ENCODE measurements at regions not wholly inside any gene's neighbourhood (a gene's known extent, or its start where the extent isn't known, plus 50 kb on each side); places are given as distances from the start of the nearest gene placed in this dataset.
A peak's percentile ranks its signal among the peaks of the same experiment; 100 is the strongest.

DNA sequence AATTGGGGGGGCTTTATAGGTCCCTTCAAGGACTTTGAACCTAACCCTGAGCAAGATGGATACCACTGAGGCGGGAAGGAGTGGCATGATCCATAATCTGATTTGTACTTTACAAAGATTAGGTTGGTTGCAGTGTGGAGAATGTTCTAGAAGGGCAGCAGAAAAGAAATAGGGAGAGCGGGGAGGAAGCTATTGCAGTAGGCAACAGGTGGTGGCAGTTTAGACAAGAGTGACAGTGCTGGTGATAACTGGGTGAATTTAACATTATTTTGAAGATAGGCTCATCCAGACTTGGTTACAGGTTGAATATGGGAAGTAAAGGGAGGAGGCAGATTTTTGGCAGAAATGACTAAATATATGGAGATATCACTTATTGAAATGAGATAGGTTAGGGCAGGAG is 179.9 kb upstream of the CADM1 start:
- Mint-ChIP-seq H3K4me3 (no peak overlapping the region), H3K27ac (no peak overlapping the region), H3K9me3 (no peaks in the 10 kb centered on the region), H3K27me3 (ENCODE audit: low read depth) (peaks cover 31% of the 10 kb centered on the region), H3K36me3 (ENCODE audit: low read depth) (no peaks in the 10 kb centered on the region), H3K4me1 (no peaks in the 10 kb centered on the region)
- TF ChIP-seq, protein P1, sequence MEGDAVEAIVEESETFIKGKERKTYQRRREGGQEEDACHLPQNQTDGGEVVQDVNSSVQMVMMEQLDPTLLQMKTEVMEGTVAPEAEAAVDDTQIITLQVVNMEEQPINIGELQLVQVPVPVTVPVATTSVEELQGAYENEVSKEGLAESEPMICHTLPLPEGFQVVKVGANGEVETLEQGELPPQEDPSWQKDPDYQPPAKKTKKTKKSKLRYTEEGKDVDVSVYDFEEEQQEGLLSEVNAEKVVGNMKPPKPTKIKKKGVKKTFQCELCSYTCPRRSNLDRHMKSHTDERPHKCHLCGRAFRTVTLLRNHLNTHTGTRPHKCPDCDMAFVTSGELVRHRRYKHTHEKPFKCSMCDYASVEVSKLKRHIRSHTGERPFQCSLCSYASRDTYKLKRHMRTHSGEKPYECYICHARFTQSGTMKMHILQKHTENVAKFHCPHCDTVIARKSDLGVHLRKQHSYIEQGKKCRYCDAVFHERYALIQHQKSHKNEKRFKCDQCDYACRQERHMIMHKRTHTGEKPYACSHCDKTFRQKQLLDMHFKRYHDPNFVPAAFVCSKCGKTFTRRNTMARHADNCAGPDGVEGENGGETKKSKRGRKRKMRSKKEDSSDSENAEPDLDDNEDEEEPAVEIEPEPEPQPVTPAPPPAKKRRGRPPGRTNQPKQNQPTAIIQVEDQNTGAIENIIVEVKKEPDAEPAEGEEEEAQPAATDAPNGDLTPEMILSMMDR (IDR thresholded peaks at IDR 0.05; ENCODE audit: unreplicated experiment in 3 of 3): no peak

DNA sequence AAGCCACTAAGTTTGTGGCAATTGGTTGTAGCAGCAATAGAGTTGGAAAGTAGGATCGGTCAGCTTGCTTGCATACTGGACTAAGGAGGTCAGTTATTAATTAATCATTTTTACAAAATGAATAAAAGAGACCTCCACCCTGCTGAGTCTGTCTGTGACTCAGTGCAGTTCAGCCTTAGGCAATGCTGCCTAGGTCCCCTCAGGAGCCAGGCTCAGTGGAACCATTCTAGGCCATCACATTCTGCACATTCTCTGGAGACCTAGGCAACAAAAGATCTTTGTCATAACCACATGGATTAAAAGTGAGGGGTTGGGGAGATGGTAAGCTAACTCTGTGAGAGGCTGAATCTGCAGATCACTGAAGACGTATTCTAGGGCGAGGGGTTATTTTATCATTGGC is 178.7 kb upstream of the CADM1 start:
- no peak overlapping the region for H3K4me3 Mint-ChIP-seq
- no peak overlapping the region for H3K27ac Mint-ChIP-seq
- no peaks in the 10 kb centered on the region for H3K4me1 Mint-ChIP-seq
- H3K36me3 Mint-ChIP-seq (ENCODE audit: low read depth): no peaks in the 10 kb centered on the region
- no peaks in the 10 kb centered on the region for H3K9me3 Mint-ChIP-seq
- H3K27me3 Mint-ChIP-seq (ENCODE audit: low read depth): peaks cover 33% of the 10 kb centered on the region
- TF ChIP-seq, protein P1 (IDR thresholded peaks at IDR 0.05; ENCODE audit: unreplicated experiment in 3 of 3): no peak

DNA sequence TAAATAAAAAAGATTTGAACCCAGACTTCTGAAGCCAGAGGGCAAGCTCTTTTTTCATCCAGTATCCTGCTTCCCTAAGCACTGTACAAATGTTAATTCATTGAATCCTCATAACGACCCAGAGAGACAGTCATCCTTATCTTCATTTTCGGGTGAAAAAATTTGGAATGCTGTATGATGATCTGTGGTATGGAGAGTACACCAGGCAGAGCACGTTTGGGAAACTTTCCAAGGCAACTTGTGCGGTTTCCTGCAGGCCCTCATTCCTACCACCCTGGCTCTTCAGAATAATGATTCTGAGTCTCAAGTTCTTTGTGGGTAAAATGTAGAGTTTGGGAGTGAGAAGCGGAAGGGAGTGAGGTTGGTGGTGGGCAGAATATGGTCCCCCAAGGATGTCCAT is 177.9 kb upstream of the CADM1 start:
- H3K9me3 Mint-ChIP-seq: no peaks in the 10 kb centered on the region
- H3K4me1 Mint-ChIP-seq: peaks cover 1% of the 10 kb centered on the region
- H3K27ac Mint-ChIP-seq: no peak overlapping the region
- no peaks in the 10 kb centered on the region for H3K36me3 Mint-ChIP-seq (ENCODE audit: low read depth)
- H3K4me3 Mint-ChIP-seq: no peak overlapping the region
- TF ChIP-seq, protein P1 (IDR thresholded peaks at IDR 0.05; ENCODE audit: unreplicated experiment in 3 of 3): no peak
- H3K27me3 Mint-ChIP-seq (ENCODE audit: low read depth): peaks cover 28% of the 10 kb centered on the region

DNA sequence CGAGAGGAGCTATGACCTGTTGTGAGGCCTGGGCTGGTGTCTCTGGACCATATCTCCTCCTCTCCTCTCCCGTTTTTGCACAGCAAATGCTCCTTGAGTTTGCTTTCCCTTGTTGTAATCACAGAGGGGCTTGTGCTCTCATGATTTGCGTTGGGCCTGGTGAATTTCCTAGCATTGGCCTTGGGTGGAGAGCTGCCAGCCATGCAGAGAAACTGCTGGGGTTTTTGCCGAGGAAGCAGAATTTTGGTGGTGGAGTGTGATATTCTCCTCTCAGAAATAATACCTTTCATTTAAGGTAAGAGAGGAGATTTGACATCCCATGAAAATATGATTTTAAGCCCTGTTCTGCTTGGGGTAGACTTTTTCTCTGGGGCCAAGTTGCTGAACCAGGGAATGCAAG is 175.7 kb upstream of the CADM1 start:
- Mint-ChIP-seq H3K36me3 (ENCODE audit: low read depth) (no peaks in the 10 kb centered on the region), H3K4me3 (no peak overlapping the region), H3K27me3 (ENCODE audit: low read depth) (peaks cover 27% of the 10 kb centered on the region), H3K4me1 (peaks cover 20% of the 10 kb centered on the region), H3K27ac (no peak overlapping the region), H3K9me3 (no peaks in the 10 kb centered on the region)
- TF ChIP-seq, protein P1 (IDR thresholded peaks at IDR 0.05; ENCODE audit: unreplicated experiment in 3 of 3): no peak

DNA sequence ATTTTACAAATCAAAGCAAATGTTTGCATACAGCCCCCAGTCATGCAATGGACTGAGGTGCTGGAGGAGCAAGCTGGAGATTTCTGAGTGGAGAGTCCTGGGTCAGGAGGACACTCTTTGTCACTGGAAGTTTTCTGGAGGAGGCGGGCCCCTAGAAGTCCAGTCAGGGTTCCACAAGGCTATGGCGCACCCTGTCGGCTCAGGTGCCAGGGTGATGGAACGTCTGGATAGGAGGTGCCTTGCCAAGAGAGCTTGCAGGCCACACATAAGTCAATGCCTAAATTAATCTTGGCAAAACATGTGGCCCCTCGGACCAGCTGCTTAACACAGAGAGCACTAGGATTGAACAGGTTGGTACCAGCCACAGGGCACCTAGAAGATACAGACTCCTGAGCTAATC is 174.7 kb upstream of the CADM1 start:
- H3K27ac Mint-ChIP-seq: no peak overlapping the region

DNA sequence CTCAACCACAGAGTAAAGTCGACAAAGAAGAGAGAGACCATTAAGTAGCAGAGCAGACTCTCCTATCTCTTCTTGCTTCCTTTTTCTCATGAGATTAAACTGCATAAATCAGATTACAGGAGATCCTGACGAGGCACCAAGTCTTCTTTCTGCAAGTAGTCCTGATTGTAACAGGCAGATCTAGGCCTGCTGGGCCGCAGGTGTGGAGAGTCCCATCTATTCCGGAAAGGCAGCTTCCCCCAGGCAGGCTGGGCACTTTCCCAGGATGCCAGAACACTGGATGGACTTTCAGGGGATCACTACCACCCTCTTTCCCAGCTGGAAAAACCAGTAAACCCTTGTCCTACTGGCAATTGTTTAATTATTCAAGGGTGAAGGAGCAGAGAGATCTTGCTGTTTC is 173.0 kb upstream of the CADM1 start:
- H3K9me3 Mint-ChIP-seq: no peaks in the 10 kb centered on the region
- H3K27me3 Mint-ChIP-seq (ENCODE audit: low read depth): peaks cover 32% of the 10 kb centered on the region
- H3K4me1 Mint-ChIP-seq: peaks cover 38% of the 10 kb centered on the region
- no peak overlapping the region for H3K4me3 Mint-ChIP-seq
- no peak overlapping the region for H3K27ac Mint-ChIP-seq
- no peaks in the 10 kb centered on the region for H3K36me3 Mint-ChIP-seq (ENCODE audit: low read depth)
- TF ChIP-seq, protein P1 (IDR thresholded peaks at IDR 0.05; ENCODE audit: unreplicated experiment in 3 of 3): no peak

More for the DNA sequence above, 174.7 kb upstream of the CADM1 start:
- H3K9me3 Mint-ChIP-seq: no peaks in the 10 kb centered on the region
- TF ChIP-seq, protein P1 (IDR thresholded peaks at IDR 0.05; ENCODE audit: unreplicated experiment in 3 of 3): peak in 1 of 3 experiments; percentile 13
- no peak overlapping the region for H3K4me3 Mint-ChIP-seq
- H3K36me3 Mint-ChIP-seq (ENCODE audit: low read depth): no peaks in the 10 kb centered on the region
- peaks cover 30% of the 10 kb centered on the region for H3K27me3 Mint-ChIP-seq (ENCODE audit: low read depth)
- peaks cover 27% of the 10 kb centered on the region for H3K4me1 Mint-ChIP-seq
